Heart right ventricle (tissue), 16 donors: ENCODE measurements at regions not wholly inside any gene's neighbourhood (a gene's known extent, or its start where the extent isn't known, plus 50 kb on each side); places are given as distances from the start of the nearest gene placed in this dataset.
"Not testable (repeated sequence)": the region's sequence is repeated elsewhere in the genome, so short reads cannot be mapped to it uniquely, and the experiment has no call there.

Experiments used
- ATAC-seq, 8 donors: fragments of 200-7000 bp; cut with Tn5 transposase; one replicate each; pipeline ENCODE4 v1.9.1; 2020; ENCODE audit warnings: mild to moderate bottlenecking in 8 of 8, moderate library complexity in 8 of 8, moderate number of reproducible peaks in 1 of 8
- DNase-seq, 2 donors: peaks; one replicate each; pipeline ENCODE4 v3.0.0-alpha.2; 2020
- H3K27ac ChIP-seq, 10 donors: fragments of 200-600 bp; sonication (generic) in 2 of 10; one replicate each; pipeline versions ENCODE4 v1.5.0 to v1.8.0; 2020 to 2022; ENCODE audit warnings: mild to moderate bottlenecking in 3 of 10
- H3K27me3 ChIP-seq, 7 donors: fragments of 200-600 bp; one replicate each; pipeline ENCODE4 v1.8.0; 2021 to 2022; ENCODE audit warnings: mild to moderate bottlenecking in 2 of 7
- H3K36me3 ChIP-seq, 9 donors: fragments of 200-600 bp; sonication (generic) in 1 of 9; one replicate each; pipeline versions ENCODE4 v1.5.0 to v1.8.0; 2020 to 2022; ENCODE audit warnings: mild to moderate bottlenecking in 2 of 9
- H3K4me1 ChIP-seq, 9 donors: fragments of 200-600 bp; sonication (generic) in 1 of 9; one replicate each; pipeline versions ENCODE4 v1.5.0 to v1.8.0; 2020 to 2022; ENCODE audit warnings: mild to moderate bottlenecking in 4 of 9
- H3K4me3 ChIP-seq, 10 donors: fragments of 200-600 bp; sonication (generic) in 2 of 10; one replicate each; pipeline versions ENCODE4 v1.5.0 to v1.8.0; 2020 to 2022; ENCODE audit warnings: mild to moderate bottlenecking in 7 of 10, moderate library complexity in 2 of 10
- H3K9me3 ChIP-seq, 11 donors: fragments of 200-600 bp in 10 of 11; sonication (generic) in 2 of 11; one replicate each; pipeline versions ENCODE4 v1.5.0 to v1.8.0; 2013 to 2022; ENCODE audit warnings: mild to moderate bottlenecking in 2 of 11, control low read depth in 1 of 11, moderate library complexity in 1 of 11
- WGBS, 2 donors: extraction: QIAGEN DNeasy Blood & Tissue Kit; methylation state at CpG; one replicate each; pipeline ENCODE4 v1.1.7; 2013; ENCODE audit warnings: inconsistent platforms in 1 of 2; 5-methylcytosine and 5-hydroxymethylcytosine counted together
- intact Hi-C, 10 donors: fragments of 100-400 bp; cut with DNase I; formaldehyde crosslinking; loops; one replicate each; pipeline versions ENCODE4 v1.11.1 to v1.14.2; 2022
- donor health status: Arrhythmogenic right ventricular cardiomyopathy.
- donor health status: ischemic (EF 13 %, LVEDD 7.1; RV severe dilation, severe dysfunction).
- donor health status: healthy with polysubstance abuse.
- donor health status: DM: no; HTN: yes; CAD: no.
- donor health status: DM: no; HTN: no; CAD: no.
- donor health status: ischemic (EF 25% LVEDD 6.9; RV normal size, moderate dysfunction).
- donor health status: ischemic (EF 25% LVEDD 5.7; RV mildly dilated, moderate dysfunction).
- donor health status: healthy.
- donor health status: DM: yes; HTN: yes; CAD: no.
- donor health status: Ischemic cardiomyopathy.
- donor health status: ischemic (EF 35%, LVEDD 5.7; RV mildly dilated, moderate dysfunction).
- donor health status: nonischemic (EF 11% LVEDD 7.7; RV severe dilation, severe dysfunction).
- donor health status: DM: yes; HTN: yes; CAD: no.
- donor health status: PGD.
- donor health status: ischemic (EF 29% LVEDD 5.4; RV normal size, mild dysfunction).
- donor health status: nonischemic (EF 23%, LVEDD 6.1; RV moderate dilation, normal function).

DNA sequence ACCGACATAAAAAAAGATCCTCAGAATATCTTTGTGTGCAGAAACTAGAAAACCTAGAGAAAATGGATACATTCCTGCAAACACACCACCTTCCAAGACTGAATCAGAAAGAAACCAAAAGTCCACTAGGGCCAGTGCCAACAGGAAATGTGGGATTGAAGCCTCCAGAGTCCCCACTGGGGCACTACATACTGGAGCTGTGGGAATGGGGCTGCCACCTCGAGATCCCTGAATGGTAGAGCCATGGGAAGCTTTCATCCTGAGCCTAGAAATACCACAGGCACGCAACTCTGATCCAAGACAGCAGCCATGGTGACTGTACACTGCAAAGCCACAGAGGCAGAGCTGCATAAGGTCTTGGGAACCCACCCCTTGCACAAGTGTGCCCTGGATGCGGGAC lies 111.6 kb upstream of the TPTE start:
- WGBS, 2 donors = 34 to 37% methylated on average over 3 of the region's 4 CpGs
- intact Hi-C loops = not testable (repeated sequence)

DNA sequence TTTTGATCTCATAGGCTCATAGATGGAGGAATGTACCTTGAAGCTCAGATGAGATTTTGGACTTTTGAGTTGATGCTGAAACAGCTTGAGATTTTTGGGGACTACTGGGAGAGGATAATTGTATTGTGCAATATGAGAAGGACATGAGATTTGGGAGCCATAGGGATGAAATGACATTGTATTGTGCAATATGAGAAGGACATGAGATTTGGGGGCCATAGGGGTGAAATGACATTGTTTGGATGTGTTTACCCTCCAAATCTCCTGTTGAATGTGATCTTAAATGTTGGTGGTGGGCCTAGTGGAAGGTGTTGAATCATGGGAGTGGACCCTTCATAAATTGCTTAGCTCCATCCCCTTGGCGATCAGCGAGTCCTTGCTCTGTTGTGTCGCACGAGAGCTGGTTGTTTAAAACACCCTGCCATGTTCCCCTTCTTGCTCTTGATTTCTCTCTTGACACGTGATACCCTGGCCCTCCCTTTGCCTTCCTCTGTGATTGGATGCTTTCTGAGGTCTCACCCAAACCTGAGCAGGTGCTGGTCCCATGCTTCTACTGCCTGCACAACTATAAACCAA lies 110.9 kb upstream of the TPTE start:
- WGBS, 2 donors = 47 to 61% methylated on average over 5 of the region's 5 CpGs
- H3K9me3 ChIP-seq = peaks cover 0 to 68% (median 0%) of the 10 kb centered on the region in 11 donors
- H3K4me3 ChIP-seq, H3K27me3 ChIP-seq, ATAC-seq, DNase-seq, intact Hi-C loops, H3K4me1 ChIP-seq, H3K36me3 ChIP-seq, H3K27ac ChIP-seq: not testable (repeated sequence)

More for the DNA sequence above, 111.6 kb upstream of the TPTE start:
- H3K27me3 ChIP-seq, H3K27ac ChIP-seq, ATAC-seq, H3K4me3 ChIP-seq, H3K36me3 ChIP-seq, H3K4me1 ChIP-seq, DNase-seq: not testable (repeated sequence)
- H3K9me3 ChIP-seq = peaks cover 0 to 68% (median 2%) of the 10 kb centered on the region in 11 donors

- not testable (repeated sequence) for ATAC-seq, DNase-seq
- 70 to 73% methylated on average over 16 of the region's 17 CpGs for WGBS, 2 donors
Observed at GRCh38 chr21:10411776-10412526, 109.4 kb upstream of the TPTE start.

DNA sequence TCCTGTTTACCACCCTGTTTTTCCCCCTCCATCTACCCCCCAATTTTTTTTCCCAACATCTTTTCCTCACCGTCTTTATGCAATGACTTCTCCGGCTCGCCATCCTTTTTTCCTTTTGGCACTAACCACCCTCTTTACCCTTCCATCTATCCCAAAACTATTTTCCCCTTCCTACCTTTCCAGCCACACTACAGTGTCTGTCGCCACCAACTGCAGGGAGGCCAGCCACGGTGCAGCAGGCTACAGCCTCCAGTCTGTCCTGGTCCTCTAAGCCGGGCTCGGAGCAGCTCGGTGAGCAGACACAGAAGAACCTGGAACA lies 108.5 kb upstream of the TPTE start:
- peaks cover 0 to 74% (median 5%) of the 10 kb centered on the region in 11 donors for H3K9me3 ChIP-seq
- intact Hi-C loops, ATAC-seq, H3K27ac ChIP-seq, H3K36me3 ChIP-seq, H3K4me1 ChIP-seq, H3K4me3 ChIP-seq, H3K27me3 ChIP-seq, DNase-seq: not testable (repeated sequence)
- 80% methylated on average over 8 of the region's 8 CpGs for WGBS, 2 donors

More at GRCh38 chr21:10411776-10412526, 109.4 kb upstream of the TPTE start:
- H3K4me3 ChIP-seq, H3K36me3 ChIP-seq, H3K4me1 ChIP-seq, H3K27ac ChIP-seq, intact Hi-C loops, H3K27me3 ChIP-seq: not testable (repeated sequence)
- H3K9me3 ChIP-seq = peaks cover 0 to 74% (median 5%) of the 10 kb centered on the region in 11 donors

DNA sequence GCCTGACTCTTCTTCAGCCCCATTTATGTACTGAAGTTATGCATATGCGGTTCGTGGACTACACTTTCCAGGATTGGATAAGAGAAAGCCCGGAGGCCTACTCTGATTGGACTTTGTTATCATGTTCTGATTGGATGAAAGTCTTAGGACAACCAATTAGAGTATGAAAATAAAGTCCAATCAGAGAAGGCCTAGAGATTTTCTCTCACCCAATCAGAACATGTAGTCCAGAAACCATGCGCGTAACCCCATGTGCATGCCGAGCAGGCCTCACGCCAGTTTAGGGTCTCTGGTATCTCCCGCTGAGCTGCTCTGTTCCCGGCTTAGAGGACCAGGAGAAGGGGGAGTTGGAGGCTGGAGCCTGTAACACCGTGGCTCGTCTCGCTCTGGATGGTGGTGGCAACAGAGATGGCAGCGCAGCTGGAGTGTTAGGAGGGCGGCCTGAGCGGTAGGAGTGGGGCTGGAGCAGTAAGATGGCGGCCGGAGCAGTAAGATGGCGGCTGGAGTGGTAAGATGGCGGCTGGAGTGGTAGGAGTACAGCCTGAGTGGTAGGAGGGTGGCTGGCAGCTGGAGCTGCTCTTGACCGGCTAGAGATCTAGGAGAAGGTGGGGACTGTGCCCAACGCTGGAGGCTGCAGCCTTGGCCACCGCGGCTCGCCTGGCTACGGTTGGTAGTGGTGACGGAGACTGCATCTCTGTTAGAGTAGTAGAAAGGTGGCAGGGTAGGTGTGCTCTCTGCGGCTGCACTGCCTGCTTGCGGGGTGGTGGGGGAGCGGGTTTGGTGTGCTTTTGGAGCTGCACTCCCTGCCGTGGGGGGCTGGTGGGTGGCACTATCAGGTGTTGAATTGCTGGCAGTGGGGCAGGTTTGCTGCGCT lies 107.9 kb upstream of the TPTE start:
- H3K4me3 ChIP-seq, H3K27me3 ChIP-seq, H3K27ac ChIP-seq, DNase-seq, H3K36me3 ChIP-seq, H3K4me1 ChIP-seq, intact Hi-C loops, ATAC-seq: not testable (repeated sequence)
- peaks cover 0 to 74% (median 8%) of the 10 kb centered on the region in 11 donors for H3K9me3 ChIP-seq
- 85 to 86% methylated on average over 31 of the region's 31 CpGs for WGBS, 2 donors

DNA sequence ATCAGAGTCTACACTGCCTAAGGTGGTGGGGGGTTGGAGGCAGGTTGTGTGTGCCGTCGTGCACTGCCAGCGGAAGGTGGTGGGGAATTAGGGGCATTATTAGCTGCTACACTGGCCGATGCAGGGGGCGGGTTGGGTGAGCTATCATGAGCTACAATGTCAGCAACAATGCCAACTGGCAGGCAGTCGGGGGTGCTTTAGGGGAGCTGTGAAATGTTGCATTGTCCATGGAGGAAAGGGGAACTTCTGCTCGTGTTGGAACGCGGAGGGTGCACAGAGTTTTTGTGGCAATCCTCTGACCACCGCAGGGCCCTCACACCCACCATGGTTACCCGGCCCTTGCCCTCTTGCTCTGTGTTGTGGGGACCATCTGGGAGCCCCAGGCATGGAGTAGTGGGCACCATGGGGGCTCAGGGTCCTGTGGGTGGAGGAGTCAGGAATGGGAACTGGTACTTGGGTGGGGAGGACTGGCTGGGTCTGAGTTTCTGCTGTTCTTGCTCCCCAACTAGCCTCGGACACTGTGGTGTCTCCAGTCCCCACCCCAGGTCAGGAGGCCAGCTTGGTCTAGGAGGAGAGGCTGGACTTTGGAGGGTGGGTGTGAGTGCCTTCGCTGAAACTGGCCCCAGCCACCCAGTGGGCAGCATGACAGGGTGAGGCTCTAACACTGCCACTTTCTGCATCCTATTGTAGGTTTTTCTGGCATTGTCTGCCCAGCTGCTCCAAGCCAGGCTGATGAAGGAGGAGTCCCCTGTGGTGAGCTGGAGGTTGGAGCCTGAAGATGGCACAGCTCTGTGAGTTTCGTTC lies 107.1 kb upstream of the TPTE start:
- H3K4me1 ChIP-seq, H3K4me3 ChIP-seq, ATAC-seq, H3K27me3 ChIP-seq, H3K27ac ChIP-seq, intact Hi-C loops, DNase-seq, H3K36me3 ChIP-seq: not testable (repeated sequence)
- WGBS, 2 donors = 75 to 78% methylated on average over 14 of the region's 14 CpGs
- peaks cover 0 to 74% (median 8%) of the 10 kb centered on the region in 11 donors for H3K9me3 ChIP-seq

GRCh38 chr21:10414925-10415254 lies 106.5 kb upstream of the TPTE start:
- H3K27me3 ChIP-seq, H3K27ac ChIP-seq, H3K4me1 ChIP-seq, H3K36me3 ChIP-seq, DNase-seq, ATAC-seq, H3K4me3 ChIP-seq, intact Hi-C loops: not testable (repeated sequence)
- peaks cover 0 to 75% (median 8%) of the 10 kb centered on the region in 11 donors for H3K9me3 ChIP-seq
- WGBS, 2 donors = 78 to 81% methylated on average over 4 of the region's 4 CpGs

DNA sequence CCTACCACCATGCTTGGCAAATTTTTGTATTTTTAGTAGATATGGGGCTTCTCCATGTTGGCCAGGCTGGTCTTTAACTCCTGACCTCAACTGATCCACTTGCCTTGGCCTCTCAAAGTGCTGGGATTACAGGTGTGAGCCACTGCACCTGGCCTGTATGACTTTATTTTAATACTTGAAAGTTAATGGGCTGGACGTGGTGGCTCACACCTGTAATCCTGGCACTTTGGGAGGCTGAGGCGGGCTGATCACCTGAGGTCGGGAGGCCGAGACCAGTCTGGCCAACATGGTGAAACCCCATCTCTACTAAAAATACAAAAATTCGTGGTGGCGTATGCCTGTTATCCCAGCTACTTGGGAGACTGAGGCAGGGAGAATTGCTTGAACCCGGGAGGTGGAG lies 105.9 kb upstream of the TPTE start:
- H3K27me3 ChIP-seq, H3K4me1 ChIP-seq, H3K27ac ChIP-seq, DNase-seq, H3K4me3 ChIP-seq, intact Hi-C loops, H3K36me3 ChIP-seq: not testable (repeated sequence)
- H3K9me3 ChIP-seq = peaks cover 0 to 78% (median 8%) of the 10 kb centered on the region in 11 donors
- peak in 5 of 8 donors; percentile 2 to 21 (median 10) for ATAC-seq
- 57 to 60% methylated on average over 7 of the region's 7 CpGs for WGBS, 2 donors

DNA sequence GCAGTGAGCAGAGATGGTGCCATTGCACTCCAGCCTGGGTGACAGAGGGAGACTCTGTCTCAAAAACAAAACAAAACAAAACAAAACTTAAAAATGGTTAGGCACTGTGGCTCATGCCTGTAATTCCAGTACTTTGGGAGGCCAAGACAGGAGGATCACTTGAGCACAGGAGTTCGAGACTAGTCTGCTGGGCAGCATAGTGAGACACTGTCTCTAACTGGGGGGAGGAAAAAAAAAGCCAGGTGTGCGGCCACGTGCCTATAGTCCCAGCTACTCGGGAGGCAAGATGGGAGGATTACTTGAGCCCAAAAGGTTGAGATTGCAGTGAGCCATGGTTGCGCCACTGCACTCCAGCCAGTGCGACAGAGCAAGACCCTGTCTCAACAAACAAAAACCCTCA lies 105.5 kb upstream of the TPTE start:
- 44 to 50% methylated on average over 6 of the region's 6 CpGs for WGBS, 2 donors
- H3K4me1 ChIP-seq, intact Hi-C loops, H3K27ac ChIP-seq, DNase-seq, H3K36me3 ChIP-seq, H3K4me3 ChIP-seq, H3K27me3 ChIP-seq: not testable (repeated sequence)
- peak; percentile 4 to 53 (median 15) for ATAC-seq
- H3K9me3 ChIP-seq = peaks cover 0 to 78% (median 8%) of the 10 kb centered on the region in 11 donors

GRCh38 chr21:10416691-10417447 lies 104.5 kb upstream of the TPTE start:
- H3K36me3 ChIP-seq, H3K27me3 ChIP-seq, H3K4me1 ChIP-seq, DNase-seq, H3K27ac ChIP-seq, intact Hi-C loops, H3K4me3 ChIP-seq: not testable (repeated sequence)
- 41 to 45% methylated on average over 4 of the region's 4 CpGs for WGBS, 2 donors
- ATAC-seq = peak in 7 of 8 donors; percentile 4 to 26 (median 18)
- peaks cover 0 to 79% (median 9%) of the 10 kb centered on the region in 11 donors for H3K9me3 ChIP-seq
